IMR-90 (cell line): ENCODE measurements at regions not wholly inside any gene's neighbourhood (a gene's known extent, or its start where the extent isn't known, plus 50 kb on each side); places are given as distances from the start of the nearest gene placed in this dataset.

Experiments
- ATAC-seq: fragments of 200-7000 bp; cut with Tn5 transposase; 2 replicates; pipeline ENCODE4 v1.9.1; 2020; ENCODE audit warnings: low read depth, mild to moderate bottlenecking, moderate library complexity
- BruUV-seq: library from RNA; stranded (reverse); fragments of 400-500 nt; replicated peaks from 2 replicates; lab custom pipeline; 2021; lab: Mats Ljungman, UMichigan
- CTCF ChIA-PET: fragments of 300-600 bp; formaldehyde crosslinking; extraction: SDS; loops from one replicate; lab custom pipeline; 2021; ENCODE audit warnings: antibody characterized with exemption; lab: Yijun Ruan, JAX
- POLR2A ChIA-PET: fragments of 300-600 bp; sonication (Branson Sonifier 250); formaldehyde crosslinking; loops from one replicate; lab custom pipeline; 2022; ENCODE audit warnings: antibody characterized with exemption; ENCODE audit not compliant: unreplicated experiment; lab: Charles Lee
- DNase-seq: peaks from one replicate; pipeline ENCODE4 v3.0.0; 2013
- H2AFZ ChIP-seq: replicated peaks from 2 replicates; pipeline ENCODE3; 2013; ENCODE audit warnings: low read length, mild to moderate bottlenecking; ENCODE audit not compliant: poor library complexity
- H2AK5ac ChIP-seq: 2 replicates; pipeline ENCODE4 v1.6.1; 2013; ENCODE audit warnings: low read depth, low read length, inconsistent platforms
- H2AK9ac ChIP-seq: replicated peaks from 2 replicates; pipeline ENCODE3; 2013; ENCODE audit warnings: mild to moderate bottlenecking, low read depth, low read length, moderate library complexity; ENCODE audit not compliant: poor library complexity
- H2BK120ac ChIP-seq: 2 replicates; pipeline ENCODE4 v1.6.1; 2013; ENCODE audit warnings: low read depth, low read length, inconsistent platforms
- H2BK15ac ChIP-seq: 3 replicates; pipeline ENCODE4 v1.6.1; 2013; ENCODE audit warnings: low read depth, low read length, inconsistent platforms
- H2BK20ac ChIP-seq: 2 replicates; pipeline ENCODE4 v1.6.1; 2013; ENCODE audit warnings: low read depth, mild to moderate bottlenecking, inconsistent platforms, low read length, moderate library complexity
- H2BK5ac ChIP-seq: 2 replicates; pipeline ENCODE4 v1.6.1; 2013; ENCODE audit warnings: mild to moderate bottlenecking, low read depth, low read length, inconsistent platforms; ENCODE audit not compliant: poor library complexity, severe bottlenecking
- H3K14ac ChIP-seq: replicated peaks from 2 replicates; pipeline ENCODE4 v1.6.1; 2013; ENCODE audit warnings: low read depth, low read length, inconsistent platforms
- H3K18ac ChIP-seq: 2 replicates; pipeline ENCODE4 v1.6.1; 2013; ENCODE audit warnings: low read depth, low read length, control low read depth
- H3K23ac ChIP-seq: 2 replicates; pipeline ENCODE4 v1.6.1; 2013; ENCODE audit warnings: low read depth, low read length, inconsistent platforms
- H3K27ac ChIP-seq: 2 replicates; pipeline ENCODE4 v1.5.1; 2013; ENCODE audit warnings: mild to moderate bottlenecking, control low read depth, low read length; ENCODE audit not compliant: insufficient read depth
- H3K27me3 ChIP-seq: 2 replicates; pipeline ENCODE4 v1.6.1; 2013; ENCODE audit warnings: low read length; ENCODE audit not compliant: control insufficient read depth, insufficient read depth
- H3K36me3 ChIP-seq: 2 replicates; pipeline ENCODE4 v1.6.1; 2013; ENCODE audit warnings: low read length, mixed read lengths; ENCODE audit not compliant: control insufficient read depth, insufficient read depth
- H3K4ac ChIP-seq: 2 replicates; pipeline ENCODE4 v1.6.1; 2013; ENCODE audit warnings: low read depth, low read length, inconsistent platforms
- H3K4me1 ChIP-seq: 2 replicates; pipeline ENCODE4 v1.6.1; 2013; ENCODE audit warnings: low read length, mixed read lengths; ENCODE audit not compliant: control insufficient read depth, insufficient read depth
- H3K4me2 ChIP-seq: 2 replicates; pipeline ENCODE4 v1.6.1; 2013; ENCODE audit warnings: low read depth, mild to moderate bottlenecking, control low read depth, low read length, moderate library complexity
- H3K4me3 ChIP-seq: 2 replicates; pipeline ENCODE4 v1.5.1; 2013; ENCODE audit warnings: low read depth, mild to moderate bottlenecking, control low read depth, low read length, moderate library complexity; ENCODE audit not compliant: insufficient read depth
- H3K56ac ChIP-seq: 2 replicates; pipeline ENCODE4 v1.6.1; 2013; ENCODE audit warnings: low read length, inconsistent platforms; ENCODE audit not compliant: insufficient read depth; ENCODE audit errors: extremely low read depth
- H3K79me1 ChIP-seq, 2 experiments: 2 replicates each; pipeline ENCODE4 v1.6.1; 2013; ENCODE audit warnings: low read length in 2 of 2, inconsistent platforms in 1 of 2, low read depth in 1 of 2
- H3K9ac ChIP-seq: 2 replicates; pipeline ENCODE4 v1.6.1; 2013; ENCODE audit warnings: low read depth, low read length, control low read depth
- H3K9me1 ChIP-seq: 2 replicates; pipeline ENCODE4 v1.6.1; 2013; ENCODE audit warnings: low read length, inconsistent platforms; ENCODE audit not compliant: insufficient read depth
- H3K9me3 ChIP-seq: 2 replicates; pipeline ENCODE4 v1.6.1; 2013; ENCODE audit warnings: low read length; ENCODE audit not compliant: control insufficient read depth, insufficient read depth
- H4K20me1 ChIP-seq: 2 replicates; pipeline ENCODE4 v1.6.1; 2013; ENCODE audit warnings: low read length, inconsistent platforms; ENCODE audit not compliant: insufficient read depth
- H4K5ac ChIP-seq: 2 replicates; pipeline ENCODE4 v1.6.1; 2013; ENCODE audit warnings: mild to moderate bottlenecking, low read depth, low read length, control low read depth
- H4K8ac ChIP-seq, 2 experiments: 2 replicates each; pipeline ENCODE4 v1.6.1; 2013; ENCODE audit warnings: low read depth in 2 of 2, low read length in 2 of 2, control low read depth in 1 of 2, inconsistent platforms in 1 of 2
- H4K91ac ChIP-seq: 2 replicates; pipeline ENCODE4 v1.6.1; 2013; ENCODE audit warnings: low read depth, low read length, inconsistent platforms; ENCODE audit not compliant: insufficient read depth
- BHLHE40 ChIP-seq: fragments of 150-350 bp; IDR thresholded peaks from 2 replicates; pipeline ENCODE4 v1.6.1; 2016; ENCODE audit warnings: mild to moderate bottlenecking, low read depth, low read length
- CEBPB ChIP-seq: IDR thresholded peaks from 2 replicates; pipeline ENCODE4 v1.6.1; 2012; ENCODE audit warnings: low read depth, low read length, improper control_type of control experiment
- CHD1 ChIP-seq: IDR thresholded peaks from 2 replicates; pipeline ENCODE4 v1.6.1; 2012; ENCODE audit warnings: low read depth, low read length, improper control_type of control experiment
- FOS ChIP-seq: fragments of 150-350 bp; IDR thresholded peaks from 2 replicates; pipeline ENCODE4 v1.6.1; 2016; ENCODE audit warnings: low read depth, low read length
- MAFK ChIP-seq: IDR thresholded peaks from 2 replicates; pipeline ENCODE4 v1.6.1; 2012; ENCODE audit warnings: low read depth, low read length, improper control_type of control experiment
- MAZ ChIP-seq: IDR thresholded peaks from 2 replicates; pipeline ENCODE4 v1.6.1; 2012; ENCODE audit warnings: low read depth, mild to moderate bottlenecking, low read length, improper control_type of control experiment, moderate library complexity, borderline replicate concordance
- MXI1 ChIP-seq: IDR thresholded peaks from 2 replicates; pipeline ENCODE4 v1.6.1; 2012; ENCODE audit warnings: low read depth, mild to moderate bottlenecking, low read length, moderate library complexity, borderline replicate concordance
- NFE2L2 ChIP-seq: fragments of 150-350 bp; IDR thresholded peaks from 2 replicates; pipeline ENCODE4 v1.6.1; 2016; ENCODE audit warnings: low read depth, mild to moderate bottlenecking, low read length
- POLR2A ChIP-seq: IDR thresholded peaks from 2 replicates; pipeline ENCODE4 v1.6.1; 2012; ENCODE audit warnings: mild to moderate bottlenecking, low read depth, low read length
- RAD21 ChIP-seq: IDR thresholded peaks from 2 replicates; pipeline ENCODE4 v1.6.1; 2012; ENCODE audit warnings: low read length, improper control_type of control experiment
- RCOR1 ChIP-seq: IDR thresholded peaks from 2 replicates; pipeline ENCODE4 v1.6.1; 2012; ENCODE audit warnings: mild to moderate bottlenecking, low read length, improper control_type of control experiment; ENCODE audit not compliant: insufficient replicate concordance
- RFX5 ChIP-seq: IDR thresholded peaks from 2 replicates; pipeline ENCODE4 v1.8.0; 2012; ENCODE audit warnings: low read depth, mild to moderate bottlenecking, low read length, moderate library complexity
- SMC3 ChIP-seq: fragments of 150-350 bp; IDR thresholded peaks from 2 replicates; pipeline ENCODE4 v1.6.1; 2016; ENCODE audit warnings: low read depth, mild to moderate bottlenecking, antibody characterized with exemption, low read length, moderate library complexity
- WGBS, 2 experiments: methylation state at CpG; one replicate each; pipeline versions ENCODE4 v1.1.5 to v1.1.7; 2013; ENCODE audit warnings: missing lambda C conversion rate in 2 of 2; ENCODE audit not compliant: insufficient read length in 1 of 2; ENCODE audit errors: extremely low coverage in 2 of 2; 5-methylcytosine and 5-hydroxymethylcytosine counted together
- dilution Hi-C: fragments of 300-500 bp; cut with HindIII; formaldehyde crosslinking; loops from one replicate; pipeline ENCODE4 v1.14.3; 2018; ENCODE audit warnings: low sequenced_read_pairs; ENCODE audit not compliant: unreplicated experiment
- in situ Hi-C: fragments of 300-500 bp; cut with MboI; formaldehyde crosslinking; loops from 3 replicates; pipeline ENCODE4 v1.14.3; 2019; ENCODE audit warnings: low sequenced_read_pairs, inconsistent platforms, mixed read lengths
- intact Hi-C: fragments of 100-400 bp; cut with micrococcal nuclease; formaldehyde crosslinking; loops from 2 replicates; pipeline ENCODE4 v1.10.0; 2022
- TF ChIP-seq, protein P1 (sequence below): conservative IDR thresholded peaks from 2 replicates; pipeline ENCODE4 v1.5.1; 2012; ENCODE audit warnings: mild to moderate bottlenecking, low read depth, low read length, improper control_type of control experiment
- TF ChIP-seq, protein P2 (sequence below): fragments of 150-350 bp; IDR thresholded peaks from 2 replicates; pipeline ENCODE4 v1.6.1; 2017; ENCODE audit warnings: mild to moderate bottlenecking, antibody characterized with exemption, low read length, low read depth
- TF ChIP-seq, protein P3 (sequence below): fragments of 150-350 bp; IDR thresholded peaks from 2 replicates; pipeline ENCODE4 v1.6.1; 2016; ENCODE audit warnings: low read depth, mild to moderate bottlenecking, low read length, moderate library complexity, borderline replicate concordance

DNA sequence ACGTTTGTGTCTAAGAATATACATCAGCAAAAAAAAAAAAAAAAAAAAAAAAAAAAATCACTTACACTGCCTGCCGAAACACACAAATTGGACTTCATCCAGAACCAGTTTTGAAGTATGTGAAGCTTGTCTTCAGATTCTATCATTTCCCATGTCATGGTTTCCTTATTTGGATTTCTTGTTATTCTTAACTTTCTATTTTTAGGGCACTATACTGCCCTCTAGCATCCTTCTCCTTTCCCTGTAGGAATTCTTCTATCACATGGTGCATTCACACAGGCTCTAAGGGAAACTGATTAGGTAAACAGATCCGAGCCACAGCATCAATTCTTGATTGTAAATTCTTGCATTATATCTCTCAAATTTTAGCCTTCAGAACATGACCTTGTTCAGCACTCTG, 1507.5 kb downstream of the OLFM4 start:
- Histone ChIP-seq H4K20me1 (no peaks in the 10 kb centered on the region), H3K9me3 (0 out of 2 replicates have a peak, but pooled peaks cover 2% of the 10 kb centered on the region), H3K4me1 (no peaks in the 10 kb centered on the region), H2BK15ac (no peak overlapping the region), H3K4ac (no peak overlapping the region), H2BK20ac (no peak overlapping the region), H3K23ac (no peak overlapping the region), H3K4me2 (no peak overlapping the region), H3K9ac (no peak overlapping the region), H2AFZ (no peak overlapping the region), H2AK5ac (no peak overlapping the region), H2AK9ac (no peak overlapping the region), H3K27ac (no peak overlapping the region), H4K5ac (no peak overlapping the region), H3K9me1 (no peaks in the 10 kb centered on the region), H2BK5ac (no peak overlapping the region), H2BK120ac (no peak overlapping the region), H3K56ac (no peak overlapping the region), H3K18ac (no peak overlapping the region), H3K79me1 (no peaks in the 10 kb centered on the region), H3K27me3 (no peaks in the 10 kb centered on the region), H4K8ac (no peak overlapping the region), H3K4me3 (no peak overlapping the region), H4K91ac (no peak overlapping the region), H3K36me3 (no peaks in the 10 kb centered on the region), H3K14ac (no peak overlapping the region)
- WGBS, 2 experiments, result no CpG with 5 or more reads among the region's 3 CpGs
- ChIA-PET CTCF (no interaction called here), POLR2A (no interaction called here)
- no TSS peak for BruUV-seq
- ATAC-seq, result no peak
- dilution Hi-C loops, result no loop called here
- DNase-seq, result no peak
- intact Hi-C loops, result no loop called here
- TF ChIP-seq RCOR1 (no peak), MAZ (no peak), POLR2A (no peak), RFX5 (no peak), CHD1 (no peak), BHLHE40 (no peak), RAD21 (no peak), SMC3 (no peak), NFE2L2 (no peak), CEBPB (no peak), MXI1 (no peak), FOS (no peak), MAFK (no peak)
- TF ChIP-seq, protein P1, sequence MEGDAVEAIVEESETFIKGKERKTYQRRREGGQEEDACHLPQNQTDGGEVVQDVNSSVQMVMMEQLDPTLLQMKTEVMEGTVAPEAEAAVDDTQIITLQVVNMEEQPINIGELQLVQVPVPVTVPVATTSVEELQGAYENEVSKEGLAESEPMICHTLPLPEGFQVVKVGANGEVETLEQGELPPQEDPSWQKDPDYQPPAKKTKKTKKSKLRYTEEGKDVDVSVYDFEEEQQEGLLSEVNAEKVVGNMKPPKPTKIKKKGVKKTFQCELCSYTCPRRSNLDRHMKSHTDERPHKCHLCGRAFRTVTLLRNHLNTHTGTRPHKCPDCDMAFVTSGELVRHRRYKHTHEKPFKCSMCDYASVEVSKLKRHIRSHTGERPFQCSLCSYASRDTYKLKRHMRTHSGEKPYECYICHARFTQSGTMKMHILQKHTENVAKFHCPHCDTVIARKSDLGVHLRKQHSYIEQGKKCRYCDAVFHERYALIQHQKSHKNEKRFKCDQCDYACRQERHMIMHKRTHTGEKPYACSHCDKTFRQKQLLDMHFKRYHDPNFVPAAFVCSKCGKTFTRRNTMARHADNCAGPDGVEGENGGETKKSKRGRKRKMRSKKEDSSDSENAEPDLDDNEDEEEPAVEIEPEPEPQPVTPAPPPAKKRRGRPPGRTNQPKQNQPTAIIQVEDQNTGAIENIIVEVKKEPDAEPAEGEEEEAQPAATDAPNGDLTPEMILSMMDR, result no peak
- TF ChIP-seq, protein P2, sequence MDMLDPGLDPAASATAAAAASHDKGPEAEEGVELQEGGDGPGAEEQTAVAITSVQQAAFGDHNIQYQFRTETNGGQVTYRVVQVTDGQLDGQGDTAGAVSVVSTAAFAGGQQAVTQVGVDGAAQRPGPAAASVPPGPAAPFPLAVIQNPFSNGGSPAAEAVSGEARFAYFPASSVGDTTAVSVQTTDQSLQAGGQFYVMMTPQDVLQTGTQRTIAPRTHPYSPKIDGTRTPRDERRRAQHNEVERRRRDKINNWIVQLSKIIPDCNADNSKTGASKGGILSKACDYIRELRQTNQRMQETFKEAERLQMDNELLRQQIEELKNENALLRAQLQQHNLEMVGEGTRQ, result no peak
- TF ChIP-seq, protein P3, sequence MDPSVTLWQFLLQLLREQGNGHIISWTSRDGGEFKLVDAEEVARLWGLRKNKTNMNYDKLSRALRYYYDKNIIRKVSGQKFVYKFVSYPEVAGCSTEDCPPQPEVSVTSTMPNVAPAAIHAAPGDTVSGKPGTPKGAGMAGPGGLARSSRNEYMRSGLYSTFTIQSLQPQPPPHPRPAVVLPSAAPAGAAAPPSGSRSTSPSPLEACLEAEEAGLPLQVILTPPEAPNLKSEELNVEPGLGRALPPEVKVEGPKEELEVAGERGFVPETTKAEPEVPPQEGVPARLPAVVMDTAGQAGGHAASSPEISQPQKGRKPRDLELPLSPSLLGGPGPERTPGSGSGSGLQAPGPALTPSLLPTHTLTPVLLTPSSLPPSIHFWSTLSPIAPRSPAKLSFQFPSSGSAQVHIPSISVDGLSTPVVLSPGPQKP, result no peak
- in situ Hi-C loops, result no loop called here
